ENCODE measurements at regions not wholly inside any gene's neighbourhood (a gene's known extent, or its start where the extent isn't known, plus 50 kb on each side); places are given as distances from the start of the nearest gene placed in this dataset.

DNA sequence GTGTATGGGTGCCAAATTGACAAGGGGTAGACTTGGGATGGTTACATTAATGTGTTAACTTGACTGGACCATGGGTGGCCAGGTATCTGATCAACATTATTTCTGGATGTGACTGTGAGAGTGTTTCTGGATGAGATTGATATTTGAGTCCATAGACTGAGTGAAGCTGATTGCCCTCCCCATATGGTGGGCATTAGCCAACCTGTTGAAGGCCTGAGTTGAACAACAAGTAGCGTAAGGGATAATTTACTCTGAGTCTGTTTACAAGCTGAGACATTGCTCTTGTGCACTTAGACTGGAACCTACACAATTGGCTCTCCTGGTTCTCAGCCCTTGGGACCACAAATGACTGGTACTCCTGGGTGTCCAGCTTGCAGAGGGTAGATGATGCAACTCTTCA, 240.1 kb downstream of the ASXL3 start:
- H3K36me3 ChIP-seq (ENCODE audit: low read depth): no peaks in the 10 kb centered on the region
- TF ChIP-seq, protein P1, sequence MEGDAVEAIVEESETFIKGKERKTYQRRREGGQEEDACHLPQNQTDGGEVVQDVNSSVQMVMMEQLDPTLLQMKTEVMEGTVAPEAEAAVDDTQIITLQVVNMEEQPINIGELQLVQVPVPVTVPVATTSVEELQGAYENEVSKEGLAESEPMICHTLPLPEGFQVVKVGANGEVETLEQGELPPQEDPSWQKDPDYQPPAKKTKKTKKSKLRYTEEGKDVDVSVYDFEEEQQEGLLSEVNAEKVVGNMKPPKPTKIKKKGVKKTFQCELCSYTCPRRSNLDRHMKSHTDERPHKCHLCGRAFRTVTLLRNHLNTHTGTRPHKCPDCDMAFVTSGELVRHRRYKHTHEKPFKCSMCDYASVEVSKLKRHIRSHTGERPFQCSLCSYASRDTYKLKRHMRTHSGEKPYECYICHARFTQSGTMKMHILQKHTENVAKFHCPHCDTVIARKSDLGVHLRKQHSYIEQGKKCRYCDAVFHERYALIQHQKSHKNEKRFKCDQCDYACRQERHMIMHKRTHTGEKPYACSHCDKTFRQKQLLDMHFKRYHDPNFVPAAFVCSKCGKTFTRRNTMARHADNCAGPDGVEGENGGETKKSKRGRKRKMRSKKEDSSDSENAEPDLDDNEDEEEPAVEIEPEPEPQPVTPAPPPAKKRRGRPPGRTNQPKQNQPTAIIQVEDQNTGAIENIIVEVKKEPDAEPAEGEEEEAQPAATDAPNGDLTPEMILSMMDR (conservative IDR thresholded peaks at IDR 0.05): no peak
- no peak for TF ChIP-seq EZH2 (IDR thresholded peaks at IDR 0.05; ENCODE audit: low read depth)
- no peaks in the 10 kb centered on the region for H3K4me1 ChIP-seq (replicated peaks; ENCODE audit: insufficient read depth)
- H3F3A ChIP-seq (ENCODE audit: insufficient read depth, low read depth): no peaks in the 10 kb centered on the region
- no peaks in the 10 kb centered on the region for H3K79me2 ChIP-seq (ENCODE audit: low read depth)
- BruUV-seq (replicated peaks): no TSS peak
- no peaks in the 10 kb centered on the region for H3K9me3 ChIP-seq (ENCODE audit: insufficient read depth, low read depth)
- no peak overlapping the region for H3K27ac ChIP-seq
- no peaks in the 10 kb centered on the region for H3K9me2 ChIP-seq (ENCODE audit: insufficient read depth)
- H4K20me1 ChIP-seq (ENCODE audit: insufficient read depth): no peaks in the 10 kb centered on the region
- intact Hi-C loops (cut with micrococcal nuclease; ENCODE audit: unreplicated experiment): no loop called here
- H2AFZ ChIP-seq: no peak overlapping the region
- CTCF ChIA-PET: no interaction called here
- H3K27me3 ChIP-seq (ENCODE audit: insufficient read depth, low read depth): no peaks in the 10 kb centered on the region
- POLR2A ChIA-PET (ENCODE audit: unreplicated experiment): no interaction called here
- no peak overlapping the region for H3K4me2 ChIP-seq
- no peak overlapping the region for H3K4me3 ChIP-seq
- DNase-seq: no peak

DNA sequence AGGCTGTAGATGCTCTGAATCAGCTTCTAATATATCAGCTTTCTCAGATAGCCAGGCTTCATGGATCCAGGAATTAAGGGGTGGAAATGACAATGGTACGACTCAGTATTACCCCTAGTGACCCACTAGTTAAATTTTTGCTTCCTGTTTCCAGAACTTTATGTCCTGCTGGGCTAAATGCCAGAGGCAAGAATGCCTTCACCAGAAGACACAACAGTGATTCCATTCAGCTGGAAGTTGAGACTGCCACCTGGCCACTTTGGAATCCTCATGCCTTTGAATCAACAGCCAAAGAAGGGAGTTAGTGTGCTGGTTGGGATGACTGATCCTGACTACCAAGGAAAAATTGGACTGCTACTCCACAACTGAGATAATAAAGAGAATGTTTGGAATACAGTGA, 239.1 kb downstream of the ASXL3 start:
- no peaks in the 10 kb centered on the region for H3K79me2 ChIP-seq (ENCODE audit: low read depth)
- H3K4me1 ChIP-seq (replicated peaks; ENCODE audit: insufficient read depth): no peaks in the 10 kb centered on the region
- no peak overlapping the region for H3K4me2 ChIP-seq
- no peaks in the 10 kb centered on the region for H4K20me1 ChIP-seq (ENCODE audit: insufficient read depth)
- TF ChIP-seq, protein P1 (conservative IDR thresholded peaks at IDR 0.05): no peak
- no peak for TF ChIP-seq EZH2 (IDR thresholded peaks at IDR 0.05; ENCODE audit: low read depth)
- H3K9me2 ChIP-seq (ENCODE audit: insufficient read depth): no peaks in the 10 kb centered on the region
- no peak overlapping the region for H3K27ac ChIP-seq
- BruUV-seq (replicated peaks): no TSS peak
- intact Hi-C loops (cut with micrococcal nuclease; ENCODE audit: unreplicated experiment): no loop called here
- no peak for DNase-seq
- no peaks in the 10 kb centered on the region for H3K36me3 ChIP-seq (ENCODE audit: low read depth)
- H3K9me3 ChIP-seq (ENCODE audit: insufficient read depth, low read depth): no peaks in the 10 kb centered on the region
- POLR2A ChIA-PET (ENCODE audit: unreplicated experiment): no interaction called here
- H3K4me3 ChIP-seq: no peak overlapping the region
- CTCF ChIA-PET: no interaction called here
- no peaks in the 10 kb centered on the region for H3K27me3 ChIP-seq (ENCODE audit: insufficient read depth, low read depth)
- H2AFZ ChIP-seq: no peak overlapping the region
- no peaks in the 10 kb centered on the region for H3F3A ChIP-seq (ENCODE audit: insufficient read depth, low read depth)

DNA sequence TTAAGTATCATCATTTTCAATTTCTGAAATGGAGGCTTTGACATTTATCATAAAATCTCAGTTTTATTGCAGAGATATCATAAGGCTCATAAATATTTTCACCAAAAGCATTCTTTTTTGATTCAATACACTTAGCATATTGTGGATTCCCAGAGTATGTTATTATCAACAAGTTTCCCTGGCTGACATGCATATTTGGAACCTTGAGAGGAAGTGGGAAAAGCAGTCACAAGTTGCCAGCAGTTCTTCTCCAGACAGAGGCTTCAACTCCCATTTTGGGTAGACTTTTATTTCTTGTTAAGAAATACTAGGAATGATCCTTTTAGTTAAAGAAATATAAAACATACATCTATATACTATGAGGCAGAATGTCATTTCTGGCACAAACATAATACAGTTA, 236.5 kb downstream of the ASXL3 start:
- Histone ChIP-seq H3K79me2 (ENCODE audit: low read depth) (no peaks in the 10 kb centered on the region), H3K9me3 (ENCODE audit: insufficient read depth, low read depth) (no peaks in the 10 kb centered on the region), H2AFZ (no peak overlapping the region), H3F3A (ENCODE audit: insufficient read depth, low read depth) (no peaks in the 10 kb centered on the region), H3K27ac (no peak overlapping the region), H3K9me2 (ENCODE audit: insufficient read depth) (no peaks in the 10 kb centered on the region), H3K27me3 (ENCODE audit: insufficient read depth, low read depth) (no peaks in the 10 kb centered on the region), H4K20me1 (ENCODE audit: insufficient read depth) (no peaks in the 10 kb centered on the region), H3K4me2 (no peak overlapping the region), H3K4me1 (replicated peaks; ENCODE audit: insufficient read depth) (no peaks in the 10 kb centered on the region), H3K36me3 (ENCODE audit: low read depth) (no peaks in the 10 kb centered on the region), H3K4me3 (no peak overlapping the region)
- no TSS peak for BruUV-seq (replicated peaks)
- ChIA-PET POLR2A (ENCODE audit: unreplicated experiment) (no interaction called here), CTCF (no interaction called here)
- intact Hi-C loops (cut with micrococcal nuclease; ENCODE audit: unreplicated experiment): no loop called here
- TF ChIP-seq, protein P1 (conservative IDR thresholded peaks at IDR 0.05): no peak
- TF ChIP-seq EZH2 (IDR thresholded peaks at IDR 0.05; ENCODE audit: low read depth): no peak
- no peak for DNase-seq

Data from PC-9 (cell line).